ENCODE measurements at regions not wholly inside any gene's neighbourhood (a gene's known extent, or its start where the extent isn't known, plus 50 kb on each side); places are given as distances from the start of the nearest gene placed in this dataset.

GRCh38 chr14:22468830-22469229, 120.2 kb downstream of the DAD1 start:
- Mint-ChIP-seq H3K27me3 (no peaks in the 10 kb centered on the region), H3K36me3 (ENCODE audit: low read depth) (no peaks in the 10 kb centered on the region), H3K27ac (no peak overlapping the region), H3K4me1 (no peaks in the 10 kb centered on the region), H3K4me3 (no peak overlapping the region)
- H3K9me3 ChIP-seq (ENCODE audit: control insufficient read depth, low read length, poor library complexity, severe bottlenecking), result no peaks in the 10 kb centered on the region
- DNase-seq (no peak), ATAC-seq (no peak)

DNA sequence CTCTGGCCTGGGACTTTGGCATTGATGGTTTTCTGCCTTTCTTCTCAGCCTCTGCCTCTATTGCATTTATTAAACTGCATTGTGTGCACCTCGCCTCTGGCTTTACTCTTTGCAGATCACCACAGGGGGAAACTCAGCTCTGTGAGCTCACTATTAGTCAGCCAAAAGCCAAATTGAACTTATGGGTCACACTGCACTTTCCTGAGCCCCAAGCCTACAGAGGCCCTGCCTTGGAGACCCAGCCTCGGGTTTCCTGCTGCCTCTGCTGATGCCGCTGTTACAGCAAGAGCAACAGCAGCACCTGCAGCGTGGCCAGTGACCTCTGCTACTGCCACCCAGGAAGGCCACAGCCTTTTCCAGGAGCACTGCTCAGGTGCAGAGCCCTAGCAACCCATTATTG, 122.5 kb downstream of the DAD1 start:
- Mint-ChIP-seq H3K36me3 (ENCODE audit: low read depth) (no peaks in the 10 kb centered on the region), H3K27ac (no peak overlapping the region), H3K4me3 (no peak overlapping the region), H3K4me1 (no peaks in the 10 kb centered on the region), H3K27me3 (no peaks in the 10 kb centered on the region)
- H3K9me3 ChIP-seq (ENCODE audit: control insufficient read depth, low read length, poor library complexity, severe bottlenecking), result no peaks in the 10 kb centered on the region
- ATAC-seq (no peak), DNase-seq (no peak)

- no peaks in the 10 kb centered on the region for H3K36me3 Mint-ChIP-seq (ENCODE audit: low read depth)
- no peak overlapping the region for H3K4me3 Mint-ChIP-seq
- H3K27ac Mint-ChIP-seq, result no peak overlapping the region
These were observed 123.7 kb downstream of the DAD1 start for GRCh38 chr14:22465201-22465840.

GRCh38 chr14:22464422-22465142, 124.4 kb downstream of the DAD1 start:
- Mint-ChIP-seq H3K4me1 (no peaks in the 10 kb centered on the region), H3K36me3 (ENCODE audit: low read depth) (no peaks in the 10 kb centered on the region), H3K4me3 (no peak overlapping the region), H3K27ac (no peak overlapping the region), H3K27me3 (no peaks in the 10 kb centered on the region)
- H3K9me3 ChIP-seq (ENCODE audit: control insufficient read depth, low read length, poor library complexity, severe bottlenecking), result no peaks in the 10 kb centered on the region
- ATAC-seq (no peak), DNase-seq (no peak)

More at GRCh38 chr14:22465201-22465840, 123.7 kb downstream of the DAD1 start:
- ATAC-seq, result no peak
- H3K4me1 Mint-ChIP-seq, result no peaks in the 10 kb centered on the region
- H3K9me3 ChIP-seq (ENCODE audit: control insufficient read depth, low read length, poor library complexity, severe bottlenecking), result no peaks in the 10 kb centered on the region
- DNase-seq, result no peak
- no peaks in the 10 kb centered on the region for H3K27me3 Mint-ChIP-seq

GRCh38 chr14:22463763-22464173, 125.3 kb downstream of the DAD1 start:
- ATAC-seq, result no peak
- no peaks in the 10 kb centered on the region for H3K4me1 Mint-ChIP-seq
- H3K4me3 Mint-ChIP-seq, result no peak overlapping the region

DNA sequence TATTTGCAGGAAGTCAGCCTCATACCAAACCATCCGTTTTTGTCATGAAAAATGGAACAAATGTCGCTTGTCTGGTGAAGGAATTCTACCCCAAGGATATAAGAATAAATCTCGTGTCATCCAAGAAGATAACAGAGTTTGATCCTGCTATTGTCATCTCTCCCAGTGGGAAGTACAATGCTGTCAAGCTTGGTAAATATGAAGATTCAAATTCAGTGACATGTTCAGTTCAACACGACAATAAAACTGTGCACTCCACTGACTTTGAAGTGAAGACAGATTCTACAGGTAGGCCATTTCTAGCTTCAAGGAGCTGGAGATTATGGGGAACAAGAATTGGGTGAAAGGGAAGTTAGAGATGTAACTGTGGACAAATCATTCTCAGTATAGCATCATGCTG, 126.1 kb downstream of the DAD1 start:
- no peaks in the 10 kb centered on the region for H3K9me3 ChIP-seq (ENCODE audit: control insufficient read depth, low read length, poor library complexity, severe bottlenecking)
- Mint-ChIP-seq H3K27ac (no peak overlapping the region), H3K27me3 (no peaks in the 10 kb centered on the region), H3K36me3 (ENCODE audit: low read depth) (no peaks in the 10 kb centered on the region), H3K4me1 (no peaks in the 10 kb centered on the region), H3K4me3 (no peak overlapping the region)
- ATAC-seq (no peak), DNase-seq (no peak)

More at GRCh38 chr14:22463763-22464173, 125.3 kb downstream of the DAD1 start:
- Mint-ChIP-seq H3K36me3 (ENCODE audit: low read depth) (no peaks in the 10 kb centered on the region), H3K27me3 (no peaks in the 10 kb centered on the region), H3K27ac (no peak overlapping the region)
- no peaks in the 10 kb centered on the region for H3K9me3 ChIP-seq (ENCODE audit: control insufficient read depth, low read length, poor library complexity, severe bottlenecking)
- DNase-seq, result no peak

DNA sequence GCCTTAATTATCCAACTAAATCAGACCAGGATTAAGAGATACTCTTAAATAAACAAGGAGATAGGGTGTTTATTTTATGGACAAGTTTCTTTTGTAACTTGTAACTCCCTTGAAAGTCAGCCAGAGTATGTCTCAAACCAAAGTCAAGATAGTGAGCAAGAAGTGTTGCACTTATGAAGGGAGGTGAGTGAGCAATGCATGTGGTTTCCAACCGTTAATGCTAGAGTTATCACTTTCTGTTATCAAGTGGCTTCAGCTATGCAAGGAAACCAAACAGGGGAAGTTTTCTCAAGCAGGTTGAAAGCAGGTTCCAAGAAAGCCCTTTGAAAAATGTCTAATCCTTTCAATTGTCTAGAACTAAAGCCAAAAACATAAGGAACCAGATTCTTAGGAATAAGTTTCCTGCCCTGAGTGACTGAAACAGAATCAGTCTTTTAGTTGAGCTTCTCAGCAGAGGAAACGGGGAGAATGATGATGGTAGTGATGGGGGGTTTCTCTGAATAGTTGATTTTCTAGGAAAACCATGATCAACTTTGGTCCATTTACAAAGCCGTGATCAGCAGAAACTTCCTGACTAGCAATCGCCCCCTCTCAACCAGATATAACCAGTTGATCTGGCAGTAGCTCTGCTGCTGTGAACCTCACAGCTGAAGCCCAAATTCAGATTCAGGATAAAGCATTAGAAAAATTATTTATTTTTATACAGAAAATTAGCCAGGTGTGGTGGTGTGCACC, 128.4 kb downstream of the DAD1 start:
- no peak for DNase-seq
- H3K9me3 ChIP-seq (ENCODE audit: control insufficient read depth, low read length, poor library complexity, severe bottlenecking), result no peaks in the 10 kb centered on the region
- Mint-ChIP-seq H3K27ac (no peak overlapping the region), H3K4me1 (no peaks in the 10 kb centered on the region), H3K4me3 (no peak overlapping the region), H3K36me3 (ENCODE audit: low read depth) (no peaks in the 10 kb centered on the region), H3K27me3 (no peaks in the 10 kb centered on the region)
- no peak for ATAC-seq

- ATAC-seq, result no peak
These were observed 130.3 kb downstream of the DAD1 start for GRCh38 chr14:22458737-22459136.

GRCh38 chr14:22456998-22457594, 131.9 kb downstream of the DAD1 start:
- DNase-seq (no peak), ATAC-seq (no peak)
- H3K27me3 Mint-ChIP-seq, result no peaks in the 10 kb centered on the region
- no peaks in the 10 kb centered on the region for H3K4me1 Mint-ChIP-seq
- H3K9me3 ChIP-seq (ENCODE audit: control insufficient read depth, low read length, poor library complexity, severe bottlenecking), result no peaks in the 10 kb centered on the region
- H3K4me3 Mint-ChIP-seq, result no peak overlapping the region
- no peak overlapping the region for H3K27ac Mint-ChIP-seq
- no peaks in the 10 kb centered on the region for H3K36me3 Mint-ChIP-seq (ENCODE audit: low read depth)

More at GRCh38 chr14:22458737-22459136, 130.3 kb downstream of the DAD1 start:
- no peaks in the 10 kb centered on the region for H3K27me3 Mint-ChIP-seq
- H3K27ac Mint-ChIP-seq, result no peak overlapping the region
- H3K4me1 Mint-ChIP-seq, result no peaks in the 10 kb centered on the region
- H3K36me3 Mint-ChIP-seq (ENCODE audit: low read depth), result no peaks in the 10 kb centered on the region
- H3K4me3 Mint-ChIP-seq, result no peak overlapping the region
- no peak for DNase-seq
- no peaks in the 10 kb centered on the region for H3K9me3 ChIP-seq (ENCODE audit: control insufficient read depth, low read length, poor library complexity, severe bottlenecking)

GRCh38 chr14:22456421-22456820, 132.6 kb downstream of the DAD1 start:
- Mint-ChIP-seq H3K27me3 (no peaks in the 10 kb centered on the region), H3K4me1 (no peaks in the 10 kb centered on the region), H3K27ac (no peak overlapping the region), H3K36me3 (ENCODE audit: low read depth) (no peaks in the 10 kb centered on the region), H3K4me3 (no peak overlapping the region)
- H3K9me3 ChIP-seq (ENCODE audit: control insufficient read depth, low read length, poor library complexity, severe bottlenecking), result no peaks in the 10 kb centered on the region
- DNase-seq (no peak), ATAC-seq (no peak)

DNA sequence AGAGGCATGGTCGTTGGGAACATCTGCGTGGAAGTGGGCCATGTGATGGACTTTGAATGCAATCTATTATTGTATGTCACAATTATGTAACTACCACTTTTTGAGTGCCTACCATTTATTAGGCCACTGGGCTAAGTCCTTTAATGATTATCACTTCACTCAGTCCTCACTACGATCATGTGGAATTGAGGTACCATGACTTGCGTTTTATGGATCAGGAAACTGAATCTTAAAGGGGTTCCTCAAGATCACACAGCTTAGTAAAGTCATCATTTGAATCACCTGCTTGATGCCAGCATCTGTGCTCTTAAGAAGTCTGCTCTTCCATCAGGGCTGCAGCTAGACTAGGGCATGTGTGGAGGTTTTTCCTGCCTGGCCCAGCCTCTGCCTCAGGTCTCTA, 136.7 kb downstream of the DAD1 start:
- Mint-ChIP-seq H3K4me3 (peak overlapping the region; percentile 15), H3K27ac (no peak overlapping the region), H3K27me3 (no peaks in the 10 kb centered on the region), H3K4me1 (no peaks in the 10 kb centered on the region), H3K36me3 (ENCODE audit: low read depth) (no peaks in the 10 kb centered on the region)
- H3K9me3 ChIP-seq (ENCODE audit: control insufficient read depth, low read length, poor library complexity, severe bottlenecking), result no peaks in the 10 kb centered on the region
- DNase-seq (no peak), ATAC-seq (no peak)

- H3K36me3 Mint-ChIP-seq (ENCODE audit: low read depth), result no peaks in the 10 kb centered on the region
- no peak for DNase-seq
- no peaks in the 10 kb centered on the region for H3K4me1 Mint-ChIP-seq
- H3K9me3 ChIP-seq (ENCODE audit: control insufficient read depth, low read length, poor library complexity, severe bottlenecking), result no peaks in the 10 kb centered on the region
- no peak overlapping the region for H3K27ac Mint-ChIP-seq
- H3K27me3 Mint-ChIP-seq, result no peaks in the 10 kb centered on the region
- ATAC-seq, result no peak
- no peak overlapping the region for H3K4me3 Mint-ChIP-seq
These were observed 138.8 kb downstream of the DAD1 start for GRCh38 chr14:22450266-22450665.

- no peaks in the 10 kb centered on the region for H3K9me3 ChIP-seq (ENCODE audit: control insufficient read depth, low read length, poor library complexity, severe bottlenecking)
- H3K27ac Mint-ChIP-seq, result no peak overlapping the region
- H3K27me3 Mint-ChIP-seq, result no peaks in the 10 kb centered on the region
- H3K4me3 Mint-ChIP-seq, result no peak overlapping the region
- H3K4me1 Mint-ChIP-seq, result no peaks in the 10 kb centered on the region
- ATAC-seq (no peak), DNase-seq (no peak)
- H3K36me3 Mint-ChIP-seq (ENCODE audit: low read depth), result no peaks in the 10 kb centered on the region
These were observed 139.5 kb downstream of the DAD1 start for GRCh38 chr14:22449600-22449905.

All from T-helper 17 cell (primary cell).